ENCODE measurements at regions not wholly inside any gene's neighbourhood (a gene's known extent, or its start where the extent isn't known, plus 50 kb on each side); places are given as distances from the start of the nearest gene placed in this dataset.

DNA sequence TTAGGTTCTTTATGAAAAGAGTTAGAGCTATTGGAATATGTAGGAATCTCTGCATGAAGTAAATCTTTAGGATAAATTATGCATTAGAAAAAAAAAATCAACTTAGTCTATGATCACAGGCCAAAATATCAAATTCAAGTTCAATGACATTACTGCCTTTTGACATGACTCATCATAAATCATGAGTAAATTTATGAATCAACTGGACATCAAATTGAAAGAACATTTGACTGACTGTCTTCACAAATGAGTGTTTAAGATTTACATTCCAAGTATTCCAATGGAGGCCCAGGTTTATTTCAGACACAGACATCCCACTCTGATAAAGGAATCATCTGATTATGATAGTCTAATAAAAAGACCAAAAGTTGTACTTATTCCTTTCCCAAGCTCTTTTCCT, 192.8 kb upstream of the TTC14 start:
- TF ChIP-seq, protein P1, sequence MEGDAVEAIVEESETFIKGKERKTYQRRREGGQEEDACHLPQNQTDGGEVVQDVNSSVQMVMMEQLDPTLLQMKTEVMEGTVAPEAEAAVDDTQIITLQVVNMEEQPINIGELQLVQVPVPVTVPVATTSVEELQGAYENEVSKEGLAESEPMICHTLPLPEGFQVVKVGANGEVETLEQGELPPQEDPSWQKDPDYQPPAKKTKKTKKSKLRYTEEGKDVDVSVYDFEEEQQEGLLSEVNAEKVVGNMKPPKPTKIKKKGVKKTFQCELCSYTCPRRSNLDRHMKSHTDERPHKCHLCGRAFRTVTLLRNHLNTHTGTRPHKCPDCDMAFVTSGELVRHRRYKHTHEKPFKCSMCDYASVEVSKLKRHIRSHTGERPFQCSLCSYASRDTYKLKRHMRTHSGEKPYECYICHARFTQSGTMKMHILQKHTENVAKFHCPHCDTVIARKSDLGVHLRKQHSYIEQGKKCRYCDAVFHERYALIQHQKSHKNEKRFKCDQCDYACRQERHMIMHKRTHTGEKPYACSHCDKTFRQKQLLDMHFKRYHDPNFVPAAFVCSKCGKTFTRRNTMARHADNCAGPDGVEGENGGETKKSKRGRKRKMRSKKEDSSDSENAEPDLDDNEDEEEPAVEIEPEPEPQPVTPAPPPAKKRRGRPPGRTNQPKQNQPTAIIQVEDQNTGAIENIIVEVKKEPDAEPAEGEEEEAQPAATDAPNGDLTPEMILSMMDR (IDR thresholded peaks at IDR 0.05): no peak
- ATAC-seq (no peak), DNase-seq (no peak)
- no peaks in the 10 kb centered on the region for H3K36me3 ChIP-seq
- no peaks in the 10 kb centered on the region for H3K4me1 ChIP-seq
- no peak overlapping the region for H3K4me3 ChIP-seq
- H3K9me3 ChIP-seq: no peaks in the 10 kb centered on the region
- H3K27ac ChIP-seq: no peak overlapping the region
- no peaks in the 10 kb centered on the region for H3K27me3 ChIP-seq
- intact Hi-C loops (cut with DNase I): no loop called here

DNA sequence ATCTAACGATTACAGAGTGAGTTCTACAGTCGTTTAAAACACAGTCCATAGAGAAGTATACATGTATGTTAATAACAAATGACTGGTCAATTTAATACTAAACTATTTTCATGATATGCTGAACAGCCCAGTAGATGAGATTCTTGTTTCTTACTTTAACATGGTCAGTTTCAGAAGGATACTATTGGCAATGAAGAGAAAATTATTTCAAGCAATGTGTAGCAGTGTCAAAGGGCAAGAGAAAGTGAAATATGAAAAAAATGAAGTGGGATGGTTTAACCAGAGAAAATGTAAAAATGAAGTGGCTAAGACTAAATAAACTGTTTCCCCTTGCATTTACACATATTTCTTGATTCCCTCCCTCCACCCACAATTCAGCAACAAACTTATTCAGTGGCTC, 192.1 kb upstream of the TTC14 start:
- no peaks in the 10 kb centered on the region for H3K9me3 ChIP-seq
- no peak overlapping the region for H3K4me3 ChIP-seq
- WGBS, 2 donors: 63 to 67% methylated on average over 2 of the region's 2 CpGs
- ATAC-seq: no peak
- TF ChIP-seq, protein P1 (IDR thresholded peaks at IDR 0.05): no peak
- H3K27ac ChIP-seq: no peak overlapping the region
- no peaks in the 10 kb centered on the region for H3K36me3 ChIP-seq
- DNase-seq: no peak
- intact Hi-C loops (cut with DNase I): no loop called here
- no peaks in the 10 kb centered on the region for H3K4me1 ChIP-seq
- no peaks in the 10 kb centered on the region for H3K27me3 ChIP-seq

GRCh38 chr3:180414157-180414556, 187.8 kb upstream of the TTC14 start:
- TF ChIP-seq, protein P1 (IDR thresholded peaks at IDR 0.05): no peak
- DNase-seq (no peak), ATAC-seq (no peak)
- Histone ChIP-seq H3K36me3 (no peaks in the 10 kb centered on the region), H3K27ac (no peak overlapping the region), H3K9me3 (no peaks in the 10 kb centered on the region), H3K27me3 (no peaks in the 10 kb centered on the region), H3K4me1 (no peaks in the 10 kb centered on the region), H3K4me3 (no peak overlapping the region)
- intact Hi-C loops (cut with DNase I): no loop called here

GRCh38 chr3:180416111-180416594, 185.8 kb upstream of the TTC14 start:
- intact Hi-C loops (cut with DNase I): no loop called here
- Histone ChIP-seq H3K27me3 (no peaks in the 10 kb centered on the region), H3K27ac (no peak overlapping the region), H3K4me3 (no peak overlapping the region), H3K4me1 (no peaks in the 10 kb centered on the region), H3K36me3 (no peaks in the 10 kb centered on the region), H3K9me3 (no peaks in the 10 kb centered on the region)
- ATAC-seq: no peak
- 59 to 63% methylated on average over 2 of the region's 2 CpGs for WGBS, 2 donors
- TF ChIP-seq, protein P1 (IDR thresholded peaks at IDR 0.05): no peak
- DNase-seq: no peak

DNA sequence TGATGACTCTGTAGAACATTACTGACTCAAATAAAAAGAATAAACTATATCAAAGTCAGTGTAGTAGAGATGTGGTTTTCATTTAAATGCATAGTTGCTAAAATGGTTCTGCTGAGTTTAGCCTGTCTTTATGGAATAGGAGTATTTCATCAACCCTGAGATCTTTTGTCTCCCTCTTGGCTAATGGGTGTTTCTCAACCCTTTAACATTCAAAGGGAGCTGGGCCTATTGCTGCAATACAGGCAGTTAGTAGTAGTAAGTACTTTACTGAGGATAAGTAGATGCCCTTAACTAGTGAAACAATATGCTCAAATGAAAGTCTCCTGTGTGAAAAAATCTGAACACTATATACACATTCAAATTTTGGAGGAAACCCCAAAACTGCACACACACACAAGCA, 184.7 kb upstream of the TTC14 start:
- no peak for DNase-seq
- no peak for ATAC-seq
- Histone ChIP-seq H3K36me3 (no peaks in the 10 kb centered on the region), H3K27me3 (no peaks in the 10 kb centered on the region), H3K4me1 (no peaks in the 10 kb centered on the region), H3K4me3 (no peak overlapping the region), H3K27ac (no peak overlapping the region), H3K9me3 (no peaks in the 10 kb centered on the region)
- TF ChIP-seq, protein P1 (IDR thresholded peaks at IDR 0.05): no peak
- intact Hi-C loops (cut with DNase I): no loop called here

All from heart right ventricle (tissue), 16 donors.